HG03521 (cell line): ENCODE measurements at regions not wholly inside any gene's neighbourhood (a gene's known extent, or its start where the extent isn't known, plus 50 kb on each side); places are given as distances from the start of the nearest gene placed in this dataset.
"Not testable (repeated sequence)": the region's sequence is repeated elsewhere in the genome, so short reads cannot be mapped to it uniquely, and the experiment has no call there.

Experiments
- ATAC-seq: cut with Tn5 transposase; IDR thresholded peaks from one replicate; pipeline ENCODE4 v1.9.1; 2021; ENCODE audit warnings: mild to moderate bottlenecking, moderate library complexity; ENCODE audit not compliant: unreplicated experiment

DNA sequence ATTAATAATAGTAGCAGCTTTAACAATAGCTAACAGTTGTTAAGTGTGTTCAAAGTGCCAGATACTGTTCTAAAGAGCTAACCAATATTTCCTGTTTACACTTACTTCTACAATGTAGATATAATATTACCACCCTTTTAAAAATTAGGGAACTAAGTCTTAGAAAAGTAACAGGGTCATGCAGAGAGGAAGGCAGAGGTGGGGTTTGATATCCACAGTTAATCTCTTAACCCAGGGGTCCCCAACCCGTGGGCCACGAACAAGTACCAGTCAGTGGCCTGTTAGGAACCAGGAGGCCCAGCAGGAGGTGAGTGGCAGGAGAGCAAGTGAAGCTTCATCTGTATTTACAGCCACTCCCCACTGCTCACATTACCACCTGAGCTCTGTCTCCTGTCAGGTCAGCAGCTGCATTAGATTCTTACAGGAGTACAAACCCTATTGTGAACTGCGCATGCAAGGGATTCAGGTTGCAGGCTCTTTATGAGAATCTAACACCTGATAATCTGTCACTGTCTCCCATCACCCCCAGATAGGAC lies 89.1 kb downstream of the ACTL7B start:
- no peak for ATAC-seq

GRCh38 chr9:108765265-108765664 lies 90.5 kb downstream of the ACTL7B start:
- ATAC-seq = no peak

- no peak for ATAC-seq
These were observed 93.3 kb downstream of the ACTL7B start for GRCh38 chr9:108762348-108763055.

- no peak for ATAC-seq
These were observed 94.0 kb downstream of the ACTL7B start for GRCh38 chr9:108761655-108762347.

DNA sequence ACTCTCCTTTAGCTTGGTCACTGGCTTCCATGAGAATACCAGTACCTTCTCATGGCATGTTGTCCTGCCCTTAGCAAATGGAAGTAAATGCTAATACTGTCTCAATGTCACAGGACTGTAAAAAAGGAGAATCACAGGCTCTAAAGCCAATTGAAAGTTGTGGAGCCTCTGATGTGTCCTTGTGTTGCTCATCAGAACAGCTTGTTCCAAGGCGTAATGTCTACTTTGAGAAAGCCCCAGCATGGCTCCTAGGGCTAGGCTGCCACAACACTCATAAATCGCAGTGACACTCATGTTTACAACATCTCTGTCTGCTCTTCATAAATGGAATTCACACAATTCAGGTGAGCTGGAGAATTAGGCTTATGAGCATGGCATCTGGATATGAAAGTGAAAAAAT lies 94.9 kb downstream of the ACTL7B start:
- ATAC-seq = no peak

DNA sequence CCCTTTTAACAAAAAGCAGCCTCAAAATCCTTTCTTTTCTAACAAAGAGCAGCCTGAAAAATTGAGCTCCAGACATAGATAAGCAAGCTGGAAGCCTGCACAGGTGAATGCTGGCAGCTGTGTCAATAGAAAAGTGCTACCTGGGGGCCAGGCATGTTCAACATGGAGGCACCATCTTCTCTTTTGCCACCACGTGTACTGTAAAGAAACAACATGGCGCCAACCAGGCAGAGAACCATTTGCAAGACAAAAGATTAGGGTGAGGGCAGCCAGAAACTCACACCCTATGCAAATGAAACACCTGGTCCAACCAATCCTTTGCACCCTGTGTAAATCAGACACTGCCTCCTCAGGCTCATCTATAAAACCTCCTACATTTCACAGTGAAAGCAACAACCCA lies 96.0 kb downstream of the ACTL7B start:
- ATAC-seq = no peak

DNA sequence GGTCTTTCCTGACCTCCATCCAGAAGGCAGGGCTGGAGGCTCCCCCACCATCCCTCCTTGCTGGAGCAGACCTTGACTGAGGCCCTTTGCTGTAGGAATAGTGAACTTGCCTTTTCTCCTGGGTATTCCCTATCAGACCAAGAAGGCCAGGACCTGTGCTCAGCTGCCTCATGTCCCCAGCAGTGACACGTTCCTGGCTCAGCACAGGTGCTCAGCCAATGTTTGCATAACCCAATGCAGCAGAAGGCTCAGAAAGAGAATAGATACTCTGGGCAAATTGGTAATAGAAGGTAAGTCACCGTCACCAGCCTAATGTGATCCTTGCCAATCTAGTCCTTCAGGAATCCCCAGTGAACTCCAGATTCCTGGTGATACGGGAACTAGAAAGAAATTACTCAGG lies 96.4 kb downstream of the ACTL7B start:
- no peak for ATAC-seq

DNA sequence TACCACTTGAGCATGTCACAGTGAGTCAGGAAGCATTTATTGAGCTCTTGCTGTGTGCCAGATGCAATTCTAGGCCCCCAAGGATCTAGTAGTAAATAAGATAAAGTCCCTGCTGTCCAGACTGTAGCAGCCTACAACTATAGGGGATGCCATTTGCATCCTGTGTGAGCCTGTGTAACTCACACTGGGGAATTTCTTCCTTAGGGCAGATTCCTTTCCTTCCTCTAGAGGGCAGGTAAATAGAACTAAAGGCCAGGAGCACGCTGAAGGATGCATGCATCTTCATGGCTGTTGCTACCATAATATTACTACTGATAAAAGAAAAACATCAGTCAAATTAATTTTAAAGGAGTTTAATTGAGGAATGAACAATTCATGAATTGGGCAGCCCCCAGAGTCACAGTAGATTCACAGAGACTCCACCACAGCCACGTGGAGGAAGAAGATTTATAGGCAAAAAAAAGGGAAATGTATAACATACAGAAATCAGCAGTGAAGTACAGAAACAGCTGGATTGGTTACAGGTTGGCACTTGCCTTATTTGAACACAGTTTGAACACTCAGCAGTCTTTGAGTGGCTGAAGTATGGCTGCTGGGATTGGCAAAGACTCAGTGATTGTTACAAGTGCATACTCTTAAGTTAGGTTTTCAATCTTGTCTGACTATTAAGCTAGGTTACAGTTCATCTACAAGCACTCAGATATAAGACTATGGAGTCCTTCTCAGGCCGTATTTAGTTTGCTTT lies 98.9 kb downstream of the ACTL7B start:
- no peak for ATAC-seq

DNA sequence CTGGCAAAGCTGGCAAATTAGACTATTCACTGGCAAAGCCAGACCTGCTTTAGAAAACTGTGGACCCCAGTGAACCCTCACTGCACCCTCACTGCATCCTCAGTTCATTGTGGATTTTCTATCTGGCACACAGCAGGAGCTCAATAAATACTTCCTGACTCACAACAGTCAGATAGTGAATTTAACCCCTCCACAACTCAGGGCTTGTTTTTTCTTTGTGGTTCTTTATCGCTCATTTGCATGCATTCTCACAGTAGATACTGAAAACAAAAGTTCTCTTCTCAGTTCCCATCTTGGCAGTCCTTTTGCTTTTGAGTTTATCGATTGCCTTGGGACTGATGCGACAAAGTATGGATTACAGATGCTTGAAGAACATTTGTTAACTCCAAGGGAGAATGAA lies 99.8 kb downstream of the ACTL7B start:
- peak; percentile 86 for ATAC-seq

DNA sequence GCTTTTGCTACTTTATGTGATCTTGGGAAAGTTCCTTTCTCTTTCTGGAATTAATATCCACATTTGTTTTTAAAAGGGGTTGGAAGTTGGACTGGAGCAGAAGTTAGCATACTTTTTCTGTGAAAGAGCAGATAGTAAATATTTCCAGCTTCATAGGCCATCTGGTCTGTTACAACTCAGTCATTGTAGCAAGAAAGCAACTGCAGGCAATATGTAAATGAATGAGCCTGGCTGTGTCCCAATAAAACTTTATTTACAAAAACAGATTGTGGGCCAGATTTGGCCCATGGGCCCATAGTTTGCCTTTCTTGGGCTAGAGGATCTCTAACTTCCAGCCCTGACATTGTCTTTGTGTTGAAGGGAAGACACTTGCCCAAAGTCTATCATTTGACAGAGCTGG lies 104.4 kb downstream of the ACTL7B start:
- no peak for ATAC-seq

DNA sequence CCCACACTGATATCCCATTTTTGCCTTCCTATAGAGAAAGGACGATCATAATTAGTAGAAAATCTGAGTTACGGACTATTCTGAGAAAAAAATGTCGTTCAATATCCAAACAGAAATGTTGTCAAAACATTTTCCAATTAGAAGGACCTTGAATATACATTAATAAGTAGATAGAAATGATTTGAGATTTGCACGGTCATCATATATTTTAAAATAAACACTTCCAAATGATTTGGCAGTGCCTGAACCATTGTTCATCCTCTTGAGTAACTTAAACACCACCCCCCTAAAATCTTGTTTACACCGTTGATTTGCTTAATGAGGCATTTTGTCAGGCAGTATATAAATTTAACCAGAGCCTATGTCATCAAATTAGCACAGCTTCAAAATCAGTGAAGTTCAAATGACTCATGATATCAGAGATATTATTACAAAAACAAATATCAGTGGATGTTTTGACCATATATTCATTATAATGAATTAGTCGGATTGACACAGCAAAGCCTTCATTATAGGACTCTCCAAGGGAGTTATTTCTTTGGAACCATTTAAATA lies 105.0 kb downstream of the ACTL7B start:
- ATAC-seq = no peak

DNA sequence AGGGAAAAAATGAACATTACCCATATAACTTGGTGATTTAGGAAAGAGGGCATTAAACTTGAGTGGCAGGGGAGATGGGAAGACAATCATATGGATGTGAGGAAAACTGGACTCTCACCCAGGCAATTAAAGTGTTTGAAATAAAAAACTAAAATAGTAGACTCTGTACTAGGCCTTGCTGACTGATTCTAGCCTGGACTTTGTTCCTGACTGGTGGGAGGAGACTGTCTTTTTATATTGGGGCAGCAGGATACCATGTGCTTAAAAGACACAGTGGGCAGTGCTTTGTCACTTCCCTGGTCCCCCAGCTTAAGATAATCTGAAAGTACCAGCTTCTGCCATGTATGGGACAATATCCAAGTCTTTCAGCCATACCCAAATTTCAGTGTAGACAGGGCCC lies 107.0 kb downstream of the ACTL7B start:
- ATAC-seq = no peak

- ATAC-seq = no peak
These were observed 108.9 kb downstream of the ACTL7B start for GRCh38 chr9:108746864-108747263.

GRCh38 chr9:108746001-108746400 lies 109.8 kb downstream of the ACTL7B start:
- no peak for ATAC-seq

GRCh38 chr9:108744641-108745040 lies 111.1 kb downstream of the ACTL7B start:
- ATAC-seq = no peak

DNA sequence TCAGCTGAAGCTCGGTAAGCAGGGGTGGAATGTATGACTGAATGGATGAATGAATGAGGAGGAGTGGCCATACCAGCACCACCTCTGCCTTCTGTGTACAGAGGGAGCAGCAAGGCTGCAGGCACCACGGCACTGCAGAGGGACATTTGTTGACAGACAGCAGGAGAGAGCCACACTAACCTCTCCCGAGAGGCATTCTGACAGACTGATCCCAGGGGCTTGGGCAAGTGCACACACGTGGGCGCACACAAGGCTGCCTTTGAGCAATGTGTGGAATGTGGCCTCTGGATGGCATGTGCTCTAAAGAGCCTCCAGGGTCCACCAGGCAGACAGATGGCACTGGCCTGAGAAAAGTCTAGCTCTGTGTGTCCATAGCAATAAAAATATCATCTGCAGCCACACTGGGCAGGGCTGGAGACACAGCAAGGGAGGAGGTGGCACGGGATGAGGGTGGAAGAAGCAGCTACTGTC lies 111.8 kb downstream of the ACTL7B start:
- ATAC-seq = no peak

DNA sequence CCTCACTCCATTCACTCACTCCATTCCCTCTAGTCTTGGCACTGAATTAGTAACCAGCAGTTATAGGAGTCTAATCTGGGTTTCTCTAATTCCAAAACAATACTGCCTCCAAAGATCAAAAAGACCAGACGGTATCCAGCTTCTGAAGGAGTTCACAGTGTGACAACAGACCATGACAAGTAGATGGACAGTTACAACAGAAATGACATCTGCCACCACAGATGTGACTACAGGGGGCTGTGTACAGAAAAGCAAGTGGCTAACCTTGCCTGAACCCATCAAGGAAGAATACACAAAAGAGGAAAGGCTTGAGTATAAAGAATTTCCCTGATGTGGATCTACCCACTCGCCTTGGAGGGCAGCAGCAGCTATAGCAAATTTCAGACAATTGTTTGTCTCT lies 112.4 kb downstream of the ACTL7B start:
- ATAC-seq = no peak

- ATAC-seq = no peak
These were observed 113.6 kb downstream of the ACTL7B start for GRCh38 chr9:108742191-108742590.

- ATAC-seq = not testable (repeated sequence)
These were observed 124.5 kb downstream of the ACTL7B start for GRCh38 chr9:108731292-108731691.

GRCh38 chr9:108727580-108728111 lies 128.1 kb downstream of the ACTL7B start:
- ATAC-seq = no peak

GRCh38 chr9:108724652-108725051 lies 131.1 kb downstream of the ACTL7B start:
- no peak for ATAC-seq
